HG02884 (cell line): ENCODE measurements at regions not wholly inside any gene's neighbourhood (a gene's known extent, or its start where the extent isn't known, plus 50 kb on each side); places are given as distances from the start of the nearest gene placed in this dataset.
"Not testable (repeated sequence)": the region's sequence is repeated elsewhere in the genome, so short reads cannot be mapped to it uniquely, and the experiment has no call there.

ENCODE experiments used
- ATAC-seq: cut with Tn5 transposase; IDR thresholded peaks from one replicate; pipeline ENCODE4 v1.9.1; 2021; ENCODE audit warnings: mild to moderate bottlenecking, moderate library complexity; ENCODE audit not compliant: unreplicated experiment

- ATAC-seq: no peak
These were observed 1093.7 kb upstream of the MIR17HG start for GRCh38 chr13:90253806-90254205.

GRCh38 chr13:90254437-90254836 is 1093.0 kb upstream of the MIR17HG start:
- no peak for ATAC-seq

- no peak for ATAC-seq
These were observed 1090.7 kb upstream of the MIR17HG start for GRCh38 chr13:90256746-90257145.

GRCh38 chr13:90258129-90258528 is 1089.4 kb upstream of the MIR17HG start:
- ATAC-seq: no peak

- no peak for ATAC-seq
These were observed 1086.1 kb upstream of the MIR17HG start for GRCh38 chr13:90261343-90261742.

GRCh38 chr13:90270226-90270625 is 1077.3 kb upstream of the MIR17HG start:
- no peak for ATAC-seq

- ATAC-seq: no peak
These were observed 1075.1 kb upstream of the MIR17HG start for GRCh38 chr13:90272356-90272755.

- no peak for ATAC-seq
These were observed 1071.3 kb upstream of the MIR17HG start for GRCh38 chr13:90276216-90276615.

- not testable (repeated sequence) for ATAC-seq
These were observed 1069.3 kb upstream of the MIR17HG start for GRCh38 chr13:90278231-90278630.

- ATAC-seq: no peak
These were observed 1065.8 kb upstream of the MIR17HG start for GRCh38 chr13:90281709-90282108.

GRCh38 chr13:90287521-90287920 is 1060.0 kb upstream of the MIR17HG start:
- ATAC-seq: no peak

GRCh38 chr13:90293793-90294361 is 1053.6 kb upstream of the MIR17HG start:
- no peak for ATAC-seq

GRCh38 chr13:90299238-90299637 is 1048.2 kb upstream of the MIR17HG start:
- ATAC-seq: no peak

GRCh38 chr13:90300015-90300414 is 1047.5 kb upstream of the MIR17HG start:
- no peak for ATAC-seq

- no peak for ATAC-seq
These were observed 1045.4 kb upstream of the MIR17HG start for GRCh38 chr13:90302107-90302506.

GRCh38 chr13:90305796-90306195 is 1041.7 kb upstream of the MIR17HG start:
- no peak for ATAC-seq

- ATAC-seq: no peak
These were observed 1040.4 kb upstream of the MIR17HG start for GRCh38 chr13:90307136-90307535.

- no peak for ATAC-seq
These were observed 1039.2 kb upstream of the MIR17HG start for GRCh38 chr13:90308249-90308648.

- no peak for ATAC-seq
These were observed 1035.6 kb upstream of the MIR17HG start for GRCh38 chr13:90311929-90312328.

- ATAC-seq: no peak
These were observed 1032.4 kb upstream of the MIR17HG start for GRCh38 chr13:90315061-90315460.

GRCh38 chr13:90320664-90321063 is 1026.8 kb upstream of the MIR17HG start:
- ATAC-seq: no peak

GRCh38 chr13:90321281-90321931 is 1026.1 kb upstream of the MIR17HG start:
- ATAC-seq: no peak

- no peak for ATAC-seq
These were observed 1017.8 kb upstream of the MIR17HG start for GRCh38 chr13:90329641-90330040.
